K562 (cell line): ENCODE measurements at regions not wholly inside any gene's neighbourhood (a gene's known extent, or its start where the extent isn't known, plus 50 kb on each side); places are given as distances from the start of the nearest gene placed in this dataset.

Experiments
- ATAC-seq: fragments of 200-7000 bp; cut with Tn5 transposase; 3 replicates; pipeline ENCODE4 v1.9.1; 2020; ENCODE audit warnings: moderate library complexity
- BruUV-seq: library from RNA; stranded (reverse); fragments of 400-500 nt; replicated peaks from 2 replicates; lab custom pipeline; 2021; lab: Mats Ljungman, UMichigan
- CTCF ChIA-PET: fragments of 300-600 bp; formaldehyde crosslinking; extraction: SDS; loops from one replicate; lab custom pipeline; 2021; ENCODE audit warnings: low intra/inter-chr PET ratio; lab: Yijun Ruan, JAX
- POLR2A ChIA-PET: fragments of 300-600, 350-650 bp; sonication (Branson Sonifier 250); formaldehyde crosslinking; extraction: SDS; loops from one replicate; lab custom pipeline; 2021; ENCODE audit warnings: antibody characterized with exemption, inconsistent platforms; lab: Yijun Ruan, JAX
- DNase-seq, 4 experiments: peaks; one replicate each; pipeline versions ENCODE4 v3.0.0 to v3.0.0-alpha.2; 2011 to 2018; ENCODE audit warnings: low spot score in 3 of 4, mixed read lengths in 3 of 4; ENCODE audit errors: extremely low read depth in 1 of 4
- FAIRE-seq: peaks from 2 replicates; lab custom pipeline; 2011; peaks lifted over from hg19 to GRCh38; lab: Jason Lieb, UNC
- H2AFZ ChIP-seq: 2 replicates; pipeline ENCODE4 v1.6.0; 2011; ENCODE audit warnings: low read depth, low read length, control low read depth, inconsistent platforms
- H3K27ac ChIP-seq: fragments of 200-600 bp; 3 replicates; pipeline ENCODE4 v1.8.0; 2011; ENCODE audit warnings: low read depth, mild to moderate bottlenecking, control low read depth, inconsistent platforms, low read length, moderate library complexity, mixed read lengths; ENCODE audit errors: extremely low read depth
- H3K27me3 ChIP-seq, 2 experiments: fragments of 300-600 bp in 1 of 2; 2 replicates in 1 of 2; 3 replicates in 1 of 2; pipeline versions ENCODE4 v1.6.0 to v1.8.0; 2011; ENCODE audit warnings: inconsistent platforms in 2 of 2, low read length in 2 of 2, mild to moderate bottlenecking in 1 of 2, mixed read lengths in 1 of 2, moderate library complexity in 1 of 2; ENCODE audit not compliant: control insufficient read depth in 2 of 2, insufficient read depth in 2 of 2
- H3K36me3 ChIP-seq: fragments of 300-600 bp; 3 replicates; pipeline ENCODE4 v1.8.0; 2011; ENCODE audit warnings: mild to moderate bottlenecking, low read length, inconsistent platforms; ENCODE audit not compliant: control insufficient read depth, insufficient read depth
- H3K4me1 ChIP-seq, 2 experiments: fragments of 200-600 bp in 1 of 2; replicated peaks in 1 of 2; 2 replicates in 1 of 2; 3 replicates in 1 of 2; pipeline versions ENCODE4 v1.5.1 to v1.8.0; 2011; ENCODE audit warnings: inconsistent platforms in 2 of 2, low read length in 2 of 2, mild to moderate bottlenecking in 1 of 2, mixed read lengths in 1 of 2, moderate library complexity in 1 of 2; ENCODE audit not compliant: control insufficient read depth in 2 of 2, insufficient read depth in 2 of 2
- H3K4me2 ChIP-seq: 2 replicates; pipeline ENCODE4 v1.6.1; 2011; ENCODE audit warnings: low read length, control low read depth, inconsistent platforms, mixed read lengths; ENCODE audit not compliant: insufficient read depth
- H3K4me3 ChIP-seq: fragments of 200-600 bp; sonication (generic), shearing (Covaris generic); 2 replicates; pipeline ENCODE4 v1.5.1; 2016; ENCODE audit warnings: control low read depth, inconsistent platforms
- H3K79me2 ChIP-seq: fragments of 200-600 bp; 3 replicates; pipeline ENCODE4 v1.8.0; 2011; ENCODE audit warnings: low read length, inconsistent platforms; ENCODE audit not compliant: control insufficient read depth, insufficient read depth
- H3K9ac ChIP-seq, 2 experiments: 2 replicates each; pipeline versions ENCODE4 v1.6.0 to v1.6.1; 2011; ENCODE audit warnings: low read depth in 2 of 2, low read length in 2 of 2, control low read depth in 1 of 2, inconsistent platforms in 1 of 2, mild to moderate bottlenecking in 1 of 2, mixed read lengths in 1 of 2; ENCODE audit not compliant: insufficient read depth in 1 of 2
- H3K9me1 ChIP-seq: one replicate; pipeline ENCODE4 v1.6.0; 2011; ENCODE audit warnings: inconsistent platforms, mild to moderate bottlenecking, low read length, moderate library complexity; ENCODE audit not compliant: control insufficient read depth, insufficient read depth
- H3K9me3 ChIP-seq: replicated peaks from 2 replicates; pipeline ENCODE4 v1.5.1; 2011; ENCODE audit warnings: low read depth, low read length, inconsistent platforms; ENCODE audit not compliant: control insufficient read depth, insufficient read depth
- H4K20me1 ChIP-seq: replicated peaks from 2 replicates; pipeline ENCODE4 v1.6.1; 2011; ENCODE audit warnings: low read length, inconsistent platforms, mixed read lengths; ENCODE audit not compliant: control insufficient read depth, insufficient read depth
- BHLHE40 ChIP-seq: IDR thresholded peaks from 2 replicates; pipeline ENCODE4 v1.6.1; 2011; ENCODE audit warnings: low read length, improper control_type of control experiment
- GABPA ChIP-seq: fragments of 200-800 bp; sonication (Bioruptor generic); conservative IDR thresholded peaks from 2 replicates; pipeline ENCODE4 v1.6.1; 2016; ENCODE audit warnings: low read depth, missing genetic modification characterization, missing compliant biosample characterization
- NFIC ChIP-seq: fragments of 450-650 bp; IDR thresholded peaks from 2 replicates; pipeline ENCODE4 v1.6.1; 2017; ENCODE audit warnings: mild to moderate bottlenecking, inconsistent platforms
- ZNF197 ChIP-seq: fragments of 200-800 bp; sonication (Bioruptor generic); IDR thresholded peaks from 2 replicates; pipeline ENCODE4 v1.6.1; 2016; ENCODE audit warnings: low read depth, missing genetic modification characterization, missing compliant biosample characterization
- WGBS: fragments of 100-300 bp; shearing (Covaris generic); methylation state at CpG from one replicate; pipeline ENCODE4 v1.1.6; 2016; ENCODE audit warnings: low coverage, mixed read lengths; ENCODE audit not compliant: insufficient coverage; ENCODE audit errors: missing lambda C conversion rate; 5-methylcytosine and 5-hydroxymethylcytosine counted together
- in situ Hi-C: fragments of 300-500 bp; cut with MboI; formaldehyde crosslinking; loops from 4 replicates; pipeline ENCODE4 v1.15.0; 2018; ENCODE audit warnings: inconsistent platforms, mixed read lengths
- intact Hi-C: fragments of 100-400 bp; cut with micrococcal nuclease; formaldehyde crosslinking; loops from 2 replicates; pipeline ENCODE4 v1.14.2; 2022
- TF ChIP-seq, protein P1 (sequence below): sonication (generic); formaldehyde crosslinking; IDR thresholded peaks from 2 replicates; pipeline ENCODE4 v1.8.1; 2023; ENCODE audit warnings: mild to moderate bottlenecking, missing genetic modification reagents, moderate library complexity
- TF ChIP-seq, protein P2 (sequence below), 2 experiments: fragments of 450-650 bp; IDR thresholded peaks; 2 replicates each; pipeline ENCODE4 v1.6.1; 2016; ENCODE audit warnings: mild to moderate bottlenecking in 2 of 2, borderline replicate concordance in 1 of 2, low read depth in 1 of 2, moderate library complexity in 1 of 2
- TF ChIP-seq, protein P3 (sequence below): sonication (generic); formaldehyde crosslinking; IDR thresholded peaks from 2 replicates; pipeline ENCODE4 v1.8.0; 2022; ENCODE audit warnings: mild to moderate bottlenecking, missing genetic modification reagents

DNA sequence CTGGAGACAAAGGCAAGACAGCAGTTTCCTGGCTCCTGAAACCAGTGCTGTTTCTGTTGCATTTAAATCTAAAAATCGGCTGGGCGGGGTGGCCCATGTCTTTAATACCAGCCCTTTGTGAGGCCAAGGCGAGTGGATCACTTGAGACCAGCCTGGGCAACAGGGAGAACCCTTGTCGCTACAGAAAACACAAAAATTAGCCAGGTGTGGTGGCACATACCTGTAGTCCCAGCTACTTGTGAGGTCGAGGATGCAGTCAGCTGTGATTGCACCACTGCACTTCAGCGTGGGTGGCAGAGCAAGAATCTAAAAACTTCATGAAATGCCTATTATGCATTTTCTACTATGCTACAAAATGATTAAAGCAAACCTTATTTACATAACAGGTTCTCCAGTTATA lies 205.4 kb upstream of the ITM2A start:
- intact Hi-C loops, result no loop called here
- BruUV-seq, result no TSS peak
- Histone ChIP-seq H3K36me3 (no peaks in the 10 kb centered on the region), H3K9ac (no peak overlapping the region), H3K27me3 (no peaks in the 10 kb centered on the region), H3K4me1 (no peaks in the 10 kb centered on the region), H3K9me1 (no peaks in the 10 kb centered on the region), H4K20me1 (no peaks in the 10 kb centered on the region), H3K9me3 (no peaks in the 10 kb centered on the region), H3K27ac (no peak overlapping the region), H3K4me2 (no peak overlapping the region), H2AFZ (no peak overlapping the region), H3K4me3 (no peak overlapping the region), H3K79me2 (no peaks in the 10 kb centered on the region)
- in situ Hi-C loops, result no loop called here
- ChIA-PET POLR2A (no interaction called here), CTCF (no interaction called here)
- DNase-seq, result no peak
- ATAC-seq, result no peak
- no peak for FAIRE-seq
- WGBS, result 0% methylated on average over 6 of the region's 6 CpGs
- TF ChIP-seq, protein P1, sequence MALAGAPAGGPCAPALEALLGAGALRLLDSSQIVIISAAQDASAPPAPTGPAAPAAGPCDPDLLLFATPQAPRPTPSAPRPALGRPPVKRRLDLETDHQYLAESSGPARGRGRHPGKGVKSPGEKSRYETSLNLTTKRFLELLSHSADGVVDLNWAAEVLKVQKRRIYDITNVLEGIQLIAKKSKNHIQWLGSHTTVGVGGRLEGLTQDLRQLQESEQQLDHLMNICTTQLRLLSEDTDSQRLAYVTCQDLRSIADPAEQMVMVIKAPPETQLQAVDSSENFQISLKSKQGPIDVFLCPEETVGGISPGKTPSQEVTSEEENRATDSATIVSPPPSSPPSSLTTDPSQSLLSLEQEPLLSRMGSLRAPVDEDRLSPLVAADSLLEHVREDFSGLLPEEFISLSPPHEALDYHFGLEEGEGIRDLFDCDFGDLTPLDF, result no peak
- TF ChIP-seq BHLHE40 (no peak), ZNF197 (CRISPR knock-in tag) (no peak), GABPA (tag) (no peak), NFIC (no peak)
- TF ChIP-seq, protein P2, sequence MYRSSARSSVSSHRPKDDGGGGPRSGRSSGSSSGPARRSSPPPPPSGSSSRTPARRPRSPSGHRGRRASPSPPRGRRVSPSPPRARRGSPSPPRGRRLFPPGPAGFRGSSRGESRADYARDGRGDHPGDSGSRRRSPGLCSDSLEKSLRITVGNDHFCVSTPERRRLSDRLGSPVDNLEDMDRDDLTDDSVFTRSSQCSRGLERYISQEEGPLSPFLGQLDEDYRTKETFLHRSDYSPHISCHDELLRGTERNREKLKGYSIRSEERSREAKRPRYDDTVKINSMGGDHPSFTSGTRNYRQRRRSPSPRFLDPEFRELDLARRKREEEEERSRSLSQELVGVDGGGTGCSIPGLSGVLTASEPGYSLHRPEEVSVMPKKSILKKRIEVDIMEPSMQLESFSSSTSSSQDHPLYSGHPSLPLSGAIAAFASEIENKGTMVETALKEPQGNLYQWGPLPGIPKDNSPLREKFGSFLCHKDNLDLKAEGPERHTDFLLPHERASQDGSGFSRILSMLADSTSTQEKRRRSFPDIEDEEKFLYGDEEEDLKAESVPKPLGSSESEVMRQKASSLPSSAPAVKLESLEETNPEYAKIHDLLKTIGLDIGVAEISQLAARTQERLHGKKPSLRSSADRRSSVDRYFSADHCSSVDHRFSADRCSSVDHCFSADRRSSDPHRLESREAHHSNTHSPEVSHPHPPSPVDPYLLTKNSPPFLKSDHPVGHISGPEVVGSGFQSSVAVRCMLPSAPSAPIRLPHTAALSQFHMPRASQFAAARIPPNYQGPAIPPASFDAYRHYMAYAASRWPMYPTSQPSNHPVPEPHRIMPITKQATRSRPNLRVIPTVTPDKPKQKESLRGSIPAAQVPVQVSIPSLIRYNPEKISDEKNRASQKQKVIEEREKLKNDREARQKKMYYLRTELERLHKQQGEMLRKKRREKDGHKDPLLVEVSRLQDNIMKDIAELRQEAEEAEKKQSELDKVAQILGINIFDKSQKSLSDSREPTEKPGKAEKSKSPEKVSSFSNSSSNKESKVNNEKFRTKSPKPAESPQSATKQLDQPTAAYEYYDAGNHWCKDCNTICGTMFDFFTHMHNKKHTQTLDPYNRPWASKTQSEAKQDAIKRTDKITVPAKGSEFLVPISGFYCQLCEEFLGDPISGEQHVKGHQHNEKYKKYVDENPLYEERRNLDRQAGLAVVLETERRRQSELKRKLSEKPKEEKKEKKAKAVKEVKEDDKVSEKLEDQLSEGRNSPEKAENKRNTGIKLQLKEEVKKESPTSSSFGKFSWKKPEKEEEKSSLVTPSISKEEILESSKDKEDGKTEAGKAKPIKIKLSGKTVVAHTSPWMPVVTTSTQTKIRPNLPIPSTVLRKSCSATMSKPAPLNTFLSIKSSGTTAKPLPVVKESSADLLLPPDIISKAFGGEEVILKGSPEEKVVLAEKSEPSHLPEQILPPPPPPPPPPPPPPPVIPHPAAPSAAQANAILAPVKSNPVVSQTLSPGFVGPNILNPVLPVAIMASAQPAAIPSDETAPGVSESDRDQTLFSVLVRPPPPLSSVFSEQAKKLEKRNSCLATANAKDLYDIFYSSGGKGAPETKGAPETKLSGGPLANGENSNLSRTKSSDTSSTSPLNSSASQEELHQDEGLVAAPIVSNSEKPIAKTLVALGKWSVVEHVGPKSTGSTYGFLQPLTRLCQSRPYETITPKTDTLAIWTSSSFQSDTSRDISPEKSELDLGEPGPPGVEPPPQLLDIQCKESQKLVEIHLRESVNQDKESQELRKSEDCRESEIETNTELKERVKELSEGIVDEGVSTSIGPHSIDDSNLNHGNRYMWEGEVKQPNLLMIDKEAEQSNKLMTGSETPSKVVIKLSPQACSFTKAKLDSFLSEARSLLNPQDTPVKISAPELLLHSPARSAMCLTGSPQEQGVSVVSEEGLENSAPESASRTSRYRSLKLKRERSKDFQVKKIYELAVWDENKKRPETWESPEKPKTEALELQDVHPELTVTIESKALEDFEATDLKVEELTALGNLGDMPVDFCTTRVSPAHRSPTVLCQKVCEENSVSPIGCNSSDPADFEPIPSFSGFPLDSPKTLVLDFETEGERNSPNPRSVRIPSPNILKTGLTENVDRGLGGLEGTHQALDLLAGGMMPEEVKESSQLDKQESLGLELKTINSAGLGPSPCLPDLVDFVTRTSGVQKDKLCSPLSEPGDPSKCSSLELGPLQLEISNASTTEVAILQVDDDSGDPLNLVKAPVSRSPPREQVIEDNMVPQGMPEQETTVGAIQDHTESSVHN (IDR thresholded peaks at IDR 0.05; ENCODE audit: borderline replicate concordance in 1 of 2, low read depth in 1 of 2), result no peak
- TF ChIP-seq, protein P3, sequence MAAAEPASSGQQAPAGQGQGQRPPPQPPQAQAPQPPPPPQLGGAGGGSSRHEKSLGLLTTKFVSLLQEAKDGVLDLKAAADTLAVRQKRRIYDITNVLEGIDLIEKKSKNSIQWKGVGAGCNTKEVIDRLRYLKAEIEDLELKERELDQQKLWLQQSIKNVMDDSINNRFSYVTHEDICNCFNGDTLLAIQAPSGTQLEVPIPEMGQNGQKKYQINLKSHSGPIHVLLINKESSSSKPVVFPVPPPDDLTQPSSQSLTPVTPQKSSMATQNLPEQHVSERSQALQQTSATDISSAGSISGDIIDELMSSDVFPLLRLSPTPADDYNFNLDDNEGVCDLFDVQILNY (CRISPR knock-in tag), result no peak
